Lung (tissue), 11 donors: ENCODE measurements at regions not wholly inside any gene's neighbourhood (a gene's known extent, or its start where the extent isn't known, plus 50 kb on each side); places are given as distances from the start of the nearest gene placed in this dataset.

Experiments
- ATAC-seq: fragments of 200-7000 bp; cut with Tn5 transposase; one replicate; pipeline ENCODE4 v1.9.1; 2020; ENCODE audit warnings: moderate number of reproducible peaks; ENCODE audit not compliant: insufficient read depth, low FRiP score
- DNase-seq, 3 donors: peaks; one replicate each; pipeline ENCODE4 v3.0.0-alpha.2; 2013 to 2017
- H3K27ac ChIP-seq, 2 donors: one replicate each; pipeline ENCODE4 v1.5.1; 2013; ENCODE audit warnings: mild to moderate bottlenecking in 2 of 2, moderate library complexity in 2 of 2, control low read depth in 1 of 2, inconsistent platforms in 1 of 2, low read depth in 1 of 2, low read length in 1 of 2
- H3K27me3 ChIP-seq, 3 donors: one replicate each; pipeline ENCODE4 v1.5.1; 2013; ENCODE audit warnings: low read length in 2 of 3; ENCODE audit not compliant: control insufficient read depth in 3 of 3, insufficient read depth in 3 of 3
- H3K36me3 ChIP-seq, 4 donors: one replicate each; pipeline ENCODE4 v1.5.1; 2013; ENCODE audit warnings: low read length in 4 of 4, mild to moderate bottlenecking in 1 of 4, moderate library complexity in 1 of 4; ENCODE audit not compliant: control insufficient read depth in 4 of 4, insufficient read depth in 4 of 4
- H3K4me1 ChIP-seq, 5 donors: one replicate each; pipeline ENCODE4 v1.5.1; 2013; ENCODE audit warnings: low read length in 5 of 5, mild to moderate bottlenecking in 2 of 5, moderate library complexity in 1 of 5; ENCODE audit not compliant: control insufficient read depth in 5 of 5, insufficient read depth in 5 of 5
- H3K4me3 ChIP-seq: one replicate; pipeline ENCODE4 v1.5.1; 2013; ENCODE audit warnings: mild to moderate bottlenecking, control low read depth, moderate library complexity
- H3K9ac ChIP-seq, 2 donors: one replicate each; pipeline ENCODE4 v1.5.1; 2013; ENCODE audit warnings: low read length in 2 of 2, control low read depth in 1 of 2; ENCODE audit not compliant: insufficient read depth in 1 of 2
- H3K9me3 ChIP-seq, 4 donors: one replicate each; pipeline ENCODE4 v1.5.1; 2013; ENCODE audit warnings: low read length in 3 of 4, mild to moderate bottlenecking in 1 of 4, moderate library complexity in 1 of 4; ENCODE audit not compliant: control insufficient read depth in 4 of 4, insufficient read depth in 3 of 4
- WGBS, 2 donors: extraction: QIAGEN DNeasy Blood & Tissue Kit; methylation state at CpG; one replicate each; pipeline ENCODE4 v1.1.7; 2013; 5-methylcytosine and 5-hydroxymethylcytosine counted together
- TF ChIP-seq, protein P1 (sequence below): IDR thresholded peaks from 2 replicates; pipeline ENCODE4 v1.5.1; 2012; ENCODE audit warnings: mild to moderate bottlenecking; ENCODE audit errors: control extremely low read depth, extremely low read depth
- donor health status: control.
- donor health status: control.
- donor health status: Bipolar disorder and iron deficiency.
- donor health status: healthy.
- donor health status: DM: yes; HTN: yes; CAD: no.

GRCh38 chr2:138439733-138440132, 61.8 kb upstream of the SPOPL start:
- TF ChIP-seq, protein P1, sequence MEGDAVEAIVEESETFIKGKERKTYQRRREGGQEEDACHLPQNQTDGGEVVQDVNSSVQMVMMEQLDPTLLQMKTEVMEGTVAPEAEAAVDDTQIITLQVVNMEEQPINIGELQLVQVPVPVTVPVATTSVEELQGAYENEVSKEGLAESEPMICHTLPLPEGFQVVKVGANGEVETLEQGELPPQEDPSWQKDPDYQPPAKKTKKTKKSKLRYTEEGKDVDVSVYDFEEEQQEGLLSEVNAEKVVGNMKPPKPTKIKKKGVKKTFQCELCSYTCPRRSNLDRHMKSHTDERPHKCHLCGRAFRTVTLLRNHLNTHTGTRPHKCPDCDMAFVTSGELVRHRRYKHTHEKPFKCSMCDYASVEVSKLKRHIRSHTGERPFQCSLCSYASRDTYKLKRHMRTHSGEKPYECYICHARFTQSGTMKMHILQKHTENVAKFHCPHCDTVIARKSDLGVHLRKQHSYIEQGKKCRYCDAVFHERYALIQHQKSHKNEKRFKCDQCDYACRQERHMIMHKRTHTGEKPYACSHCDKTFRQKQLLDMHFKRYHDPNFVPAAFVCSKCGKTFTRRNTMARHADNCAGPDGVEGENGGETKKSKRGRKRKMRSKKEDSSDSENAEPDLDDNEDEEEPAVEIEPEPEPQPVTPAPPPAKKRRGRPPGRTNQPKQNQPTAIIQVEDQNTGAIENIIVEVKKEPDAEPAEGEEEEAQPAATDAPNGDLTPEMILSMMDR, result no peak
- Histone ChIP-seq H3K27me3 (no peaks in the 10 kb centered on the region), H3K9ac (no peak overlapping the region), H3K4me3 (no peak overlapping the region), H3K27ac (no peak overlapping the region), H3K9me3 (no peaks in the 10 kb centered on the region), H3K36me3 (no peaks in the 10 kb centered on the region), H3K4me1 (peaks cover 0 to 3% (median 0%) of the 10 kb centered on the region in 5 donors)
- no peak for ATAC-seq
- DNase-seq, result no peak
- 90 to 95% methylated on average over 2 of the region's 2 CpGs for WGBS, 2 donors

- Histone ChIP-seq H3K9me3 (no peaks in the 10 kb centered on the region), H3K27me3 (no peaks in the 10 kb centered on the region), H3K4me1 (peaks cover 0 to 3% (median 0%) of the 10 kb centered on the region in 5 donors), H3K9ac (no peak overlapping the region), H3K27ac (no peak overlapping the region), H3K36me3 (no peaks in the 10 kb centered on the region), H3K4me3 (no peak overlapping the region)
- no peak for ATAC-seq
- TF ChIP-seq, protein P1, result no peak
- DNase-seq, result no peak
- WGBS, 2 donors, result 91 to 95% methylated on average over 1 of the region's 1 CpG
Observed at GRCh38 chr2:138440759-138441158, 60.8 kb upstream of the SPOPL start.

- ATAC-seq (no peak), DNase-seq (no peak)
- H3K4me3 ChIP-seq, result no peak overlapping the region
- H3K9ac ChIP-seq, result no peak overlapping the region
- 93 to 97% methylated on average over 3 of the region's 3 CpGs for WGBS, 2 donors
- H3K4me1 ChIP-seq, result peaks cover 0 to 3% (median 0%) of the 10 kb centered on the region in 5 donors
- H3K36me3 ChIP-seq, result no peaks in the 10 kb centered on the region
- no peaks in the 10 kb centered on the region for H3K9me3 ChIP-seq
- no peak overlapping the region for H3K27ac ChIP-seq
- H3K27me3 ChIP-seq, result no peaks in the 10 kb centered on the region
- TF ChIP-seq, protein P1, result no peak
Observed at GRCh38 chr2:138441916-138442315, 59.7 kb upstream of the SPOPL start.

GRCh38 chr2:138444411-138444810, 57.2 kb upstream of the SPOPL start:
- Histone ChIP-seq H3K4me3 (no peak overlapping the region), H3K27me3 (no peaks in the 10 kb centered on the region), H3K9ac (no peak overlapping the region), H3K36me3 (no peaks in the 10 kb centered on the region), H3K4me1 (peaks cover 0 to 3% (median 0%) of the 10 kb centered on the region in 5 donors), H3K9me3 (peaks cover 0 to 2% (median 0%) of the 10 kb centered on the region in 4 donors), H3K27ac (no peak overlapping the region)
- TF ChIP-seq, protein P1, result no peak
- ATAC-seq (no peak), DNase-seq (no peak)
- WGBS, 2 donors, result 66 to 87% methylated on average over 4 of the region's 4 CpGs
